ACC112 (cell line): ENCODE measurements at regions not wholly inside any gene's neighbourhood (a gene's known extent, or its start where the extent isn't known, plus 50 kb on each side); places are given as distances from the start of the nearest gene placed in this dataset.

Experiments
- H2AFZ ChIP-seq: fragments of 200-600 bp; sonication (generic); one replicate; pipeline ENCODE4 v1.6.0; 2017; ENCODE audit warnings: antibody characterized with exemption, low read length; ENCODE audit not compliant: unreplicated experiment
- H3K27ac ChIP-seq: fragments of 200-600 bp; sonication (generic); 2 replicates; pipeline ENCODE4 v1.5.1; 2014; ENCODE audit warnings: low read depth, mild to moderate bottlenecking, antibody characterized with exemption, low read length, moderate library complexity
- H3K27me3 ChIP-seq: fragments of 200-600 bp; sonication (generic); 2 replicates; pipeline ENCODE4 v1.6.1; 2014; ENCODE audit warnings: mild to moderate bottlenecking, antibody characterized with exemption, low read length, moderate library complexity, mixed read lengths; ENCODE audit not compliant: insufficient read depth
- H3K36me3 ChIP-seq: fragments of 200-600 bp; sonication (generic); 2 replicates; pipeline ENCODE4 v1.6.1; 2016; ENCODE audit warnings: mild to moderate bottlenecking, antibody characterized with exemption, low read length, moderate library complexity, mixed read lengths; ENCODE audit not compliant: insufficient read depth
- H3K4me1 ChIP-seq: fragments of 200-600 bp; sonication (generic); one replicate; pipeline ENCODE4 v1.6.1; 2016; ENCODE audit warnings: low read length, mixed read lengths; ENCODE audit not compliant: insufficient read depth, unreplicated experiment, control insufficient read depth
- H3K4me3 ChIP-seq: fragments of 200-600 bp; sonication (generic); 2 replicates; pipeline ENCODE4 v1.5.1; 2014; ENCODE audit warnings: mild to moderate bottlenecking, low read depth, low read length
- H3K79me2 ChIP-seq: fragments of 200-600 bp; sonication (generic); one replicate; pipeline ENCODE4 v1.6.0; 2016; ENCODE audit warnings: low read length; ENCODE audit not compliant: control insufficient read depth, unreplicated experiment, insufficient read depth

GRCh38 chr11:15818132-15818842 lies 538.1 kb downstream of the SOX6 start:
- Histone ChIP-seq H3K4me3 (no peak overlapping the region), H3K27me3 (no peaks in the 10 kb centered on the region), H3K36me3 (no peaks in the 10 kb centered on the region)

GRCh38 chr11:15819679-15820286 lies 536.6 kb downstream of the SOX6 start:
- H3K36me3 ChIP-seq: no peaks in the 10 kb centered on the region
- H3K4me1 ChIP-seq: peaks cover 27% of the 10 kb centered on the region
- no peak overlapping the region for H2AFZ ChIP-seq

More at GRCh38 chr11:15818132-15818842, 538.1 kb downstream of the SOX6 start:
- peaks cover 29% of the 10 kb centered on the region for H3K4me1 ChIP-seq
- no peak overlapping the region for H2AFZ ChIP-seq
- H3K27ac ChIP-seq: no peak overlapping the region
- no peaks in the 10 kb centered on the region for H3K79me2 ChIP-seq

GRCh38 chr11:15821451-15821850 lies 534.9 kb downstream of the SOX6 start:
- H3K4me1 ChIP-seq: peaks cover 12% of the 10 kb centered on the region
- H3K4me3 ChIP-seq: no peak overlapping the region
- peaks cover 4% of the 10 kb centered on the region; the same call in 1 of the 2 replicates for H3K27me3 ChIP-seq
- H3K27ac ChIP-seq: no peak overlapping the region
- no peaks in the 10 kb centered on the region for H3K36me3 ChIP-seq
- no peak overlapping the region for H2AFZ ChIP-seq
- H3K79me2 ChIP-seq: no peaks in the 10 kb centered on the region

More at GRCh38 chr11:15819679-15820286, 536.6 kb downstream of the SOX6 start:
- H3K27ac ChIP-seq: no peak overlapping the region
- no peak overlapping the region for H3K4me3 ChIP-seq
- H3K27me3 ChIP-seq: no peaks in the 10 kb centered on the region
- no peaks in the 10 kb centered on the region for H3K79me2 ChIP-seq

- H3K36me3 ChIP-seq: no peaks in the 10 kb centered on the region
- no peak overlapping the region for H3K4me3 ChIP-seq
- peaks cover 4% of the 10 kb centered on the region; the same call in 1 of the 2 replicates for H3K27me3 ChIP-seq
- no peak overlapping the region for H3K27ac ChIP-seq
- no peaks in the 10 kb centered on the region for H3K4me1 ChIP-seq
- no peak overlapping the region for H2AFZ ChIP-seq
- H3K79me2 ChIP-seq: no peaks in the 10 kb centered on the region
These were observed 532.3 kb downstream of the SOX6 start for GRCh38 chr11:15824060-15824459.

- Histone ChIP-seq H3K27ac (no peak overlapping the region), H2AFZ (no peak overlapping the region), H3K4me1 (no peaks in the 10 kb centered on the region), H3K4me3 (no peak overlapping the region), H3K36me3 (no peaks in the 10 kb centered on the region), H3K79me2 (no peaks in the 10 kb centered on the region), H3K27me3 (peaks cover 4% of the 10 kb centered on the region; the same call in 1 of the 2 replicates)
These were observed 530.2 kb downstream of the SOX6 start for GRCh38 chr11:15825976-15826650.

GRCh38 chr11:15826826-15827225 lies 529.5 kb downstream of the SOX6 start:
- no peaks in the 10 kb centered on the region for H3K79me2 ChIP-seq
- H3K36me3 ChIP-seq: no peaks in the 10 kb centered on the region
- H2AFZ ChIP-seq: no peak overlapping the region
- H3K4me3 ChIP-seq: no peak overlapping the region
- no peaks in the 10 kb centered on the region for H3K4me1 ChIP-seq
- H3K27me3 ChIP-seq: peaks cover 6% of the 10 kb centered on the region; the same call in 1 of the 2 replicates
- H3K27ac ChIP-seq: no peak overlapping the region

GRCh38 chr11:15828215-15828853 lies 528.0 kb downstream of the SOX6 start:
- Histone ChIP-seq H2AFZ (no peak overlapping the region), H3K27ac (no peak overlapping the region), H3K4me3 (no peak overlapping the region), H3K27me3 (peaks cover 17% of the 10 kb centered on the region), H3K4me1 (no peaks in the 10 kb centered on the region), H3K79me2 (no peaks in the 10 kb centered on the region), H3K36me3 (no peaks in the 10 kb centered on the region)

- no peaks in the 10 kb centered on the region for H3K79me2 ChIP-seq
- H3K4me3 ChIP-seq: no peak overlapping the region
- no peak overlapping the region for H2AFZ ChIP-seq
- peaks cover 17% of the 10 kb centered on the region for H3K27me3 ChIP-seq
- H3K36me3 ChIP-seq: no peaks in the 10 kb centered on the region
- H3K27ac ChIP-seq: no peak overlapping the region
- no peaks in the 10 kb centered on the region for H3K4me1 ChIP-seq
These were observed 527.0 kb downstream of the SOX6 start for GRCh38 chr11:15829312-15829711.

- no peak overlapping the region for H3K4me3 ChIP-seq
- H2AFZ ChIP-seq: no peak overlapping the region
- H3K27ac ChIP-seq: no peak overlapping the region
- no peaks in the 10 kb centered on the region for H3K79me2 ChIP-seq
- no peaks in the 10 kb centered on the region for H3K4me1 ChIP-seq
- H3K27me3 ChIP-seq: peaks cover 17% of the 10 kb centered on the region
- H3K36me3 ChIP-seq: no peaks in the 10 kb centered on the region
These were observed 525.5 kb downstream of the SOX6 start for GRCh38 chr11:15830741-15831428.

- Histone ChIP-seq H2AFZ (no peak overlapping the region), H3K4me3 (no peak overlapping the region), H3K27ac (no peak overlapping the region), H3K4me1 (no peaks in the 10 kb centered on the region), H3K27me3 (peaks cover 28% of the 10 kb centered on the region), H3K79me2 (no peaks in the 10 kb centered on the region), H3K36me3 (no peaks in the 10 kb centered on the region)
These were observed 520.4 kb downstream of the SOX6 start for GRCh38 chr11:15835788-15836411.
